Suppressor macrophage (primary cell): ENCODE measurements at regions not wholly inside any gene's neighbourhood (a gene's known extent, or its start where the extent isn't known, plus 50 kb on each side); places are given as distances from the start of the nearest gene placed in this dataset.

Experiments used
- DNase-seq, 4 experiments: peaks; one replicate each; pipeline ENCODE4 v3.0.0-alpha.2; 2020 to 2022

DNA sequence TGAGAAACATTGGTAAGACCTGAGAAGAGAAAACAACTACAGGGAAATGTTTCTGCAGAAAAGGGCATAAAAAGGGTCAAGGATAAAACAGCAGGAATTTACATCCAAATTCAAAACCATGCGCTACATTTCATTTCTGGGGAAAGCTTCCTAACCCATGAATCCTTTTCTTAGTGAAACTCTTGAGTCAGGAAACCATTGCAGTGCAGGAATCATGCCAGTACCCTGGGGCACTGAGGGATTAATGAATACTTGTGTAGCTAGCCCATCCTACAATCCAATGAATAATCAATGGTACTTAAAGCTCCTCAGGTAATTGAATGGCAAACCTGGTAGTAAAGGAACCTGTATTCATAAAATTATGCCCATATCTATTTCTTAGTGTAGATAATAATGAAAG, 580.5 kb downstream of the TLE1 start:
- no peak for DNase-seq

DNA sequence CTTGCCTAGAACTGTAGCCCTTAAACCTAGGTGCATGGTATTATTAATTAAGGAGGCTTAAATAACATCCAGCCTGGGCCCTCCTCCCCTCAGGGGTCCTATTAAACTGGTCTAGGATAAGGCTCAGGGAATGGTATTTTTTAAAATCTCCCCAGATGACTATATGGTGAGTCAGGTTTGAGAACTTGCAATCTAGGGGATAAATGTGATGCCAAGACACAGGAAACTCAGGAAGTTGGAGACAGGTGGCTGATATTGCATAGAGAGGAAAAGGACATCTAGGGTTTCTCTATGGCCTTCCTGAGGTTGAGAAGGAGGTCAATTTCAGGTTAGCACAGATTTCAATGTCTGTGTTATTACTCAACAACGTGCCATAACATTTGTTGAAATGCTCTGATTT, 581.0 kb downstream of the TLE1 start:
- no peak for DNase-seq

DNA sequence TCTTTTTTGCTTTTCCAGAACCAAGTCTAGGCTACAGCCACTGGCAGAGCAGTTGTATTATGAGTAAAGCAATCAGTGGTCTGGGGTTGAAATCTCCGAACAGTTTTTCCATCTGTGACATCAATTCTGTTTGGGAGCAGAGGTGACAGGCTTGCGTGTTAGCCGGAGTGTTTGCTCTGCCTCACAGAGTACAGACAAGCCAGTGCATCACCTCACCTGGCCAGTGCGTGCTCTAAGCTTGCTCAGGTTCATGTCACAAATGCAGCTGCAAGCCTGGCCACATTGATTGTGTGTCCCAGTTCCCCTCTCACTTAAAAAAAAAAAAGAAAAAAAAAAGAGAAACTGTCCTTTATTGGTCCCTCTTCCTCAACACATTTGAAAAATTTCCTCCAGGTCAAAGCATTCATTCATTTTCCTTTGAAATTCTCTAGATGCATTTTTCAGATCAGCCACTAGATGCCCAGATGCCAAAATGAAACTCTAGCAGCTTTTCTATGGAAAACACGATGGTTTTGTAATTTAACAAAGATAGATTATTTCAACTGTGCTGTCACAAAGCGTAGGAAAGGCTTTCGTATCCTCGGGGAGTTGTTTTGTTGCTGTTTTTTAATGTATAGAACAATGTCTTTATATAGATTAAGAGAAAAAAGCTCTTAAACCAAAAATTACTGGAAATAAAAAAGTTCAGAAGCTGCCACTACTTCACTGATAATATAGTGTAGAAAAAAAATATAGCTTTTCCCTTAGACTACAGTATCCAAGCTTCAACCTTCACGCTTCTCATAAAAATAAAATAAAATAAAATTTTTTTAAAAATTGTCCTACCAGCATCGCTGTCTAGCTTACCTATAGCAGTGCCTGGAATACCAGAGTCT, 585.5 kb downstream of the TLE1 start:
- DNase-seq, result no peak

DNA sequence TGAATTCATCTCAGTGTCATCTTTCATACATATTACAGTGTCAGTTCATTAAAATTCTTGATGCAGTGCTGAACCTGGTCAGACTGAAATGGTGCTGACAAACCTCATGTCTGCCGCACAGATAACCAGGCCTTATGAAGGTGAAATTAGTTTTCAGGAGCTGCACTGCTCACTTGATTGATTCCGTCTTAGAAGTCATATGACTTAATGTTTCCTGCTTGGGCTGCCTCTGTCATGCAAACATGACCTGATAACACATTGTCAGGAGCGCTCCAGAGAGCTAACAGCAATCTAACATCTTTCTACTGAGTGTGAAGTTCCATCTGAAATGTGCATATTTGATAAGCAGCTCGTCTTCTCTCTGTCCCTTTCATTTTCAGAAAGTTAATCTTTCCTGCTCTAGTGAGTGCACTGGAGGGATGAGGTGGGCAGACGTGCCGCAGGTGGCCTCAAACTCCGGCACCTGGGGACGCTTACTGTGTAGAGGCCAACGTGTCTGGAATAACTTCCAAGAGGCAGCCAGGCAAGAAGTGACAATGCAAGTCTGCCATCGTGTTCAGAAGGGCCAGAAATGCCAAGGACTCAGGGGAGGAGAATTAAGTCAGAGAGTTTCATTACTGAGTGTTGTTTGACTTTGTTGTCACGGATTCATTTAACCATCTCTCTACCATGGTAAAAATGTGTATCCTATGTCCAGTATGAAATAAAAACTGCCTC, 592.1 kb downstream of the TLE1 start:
- no peak for DNase-seq

DNA sequence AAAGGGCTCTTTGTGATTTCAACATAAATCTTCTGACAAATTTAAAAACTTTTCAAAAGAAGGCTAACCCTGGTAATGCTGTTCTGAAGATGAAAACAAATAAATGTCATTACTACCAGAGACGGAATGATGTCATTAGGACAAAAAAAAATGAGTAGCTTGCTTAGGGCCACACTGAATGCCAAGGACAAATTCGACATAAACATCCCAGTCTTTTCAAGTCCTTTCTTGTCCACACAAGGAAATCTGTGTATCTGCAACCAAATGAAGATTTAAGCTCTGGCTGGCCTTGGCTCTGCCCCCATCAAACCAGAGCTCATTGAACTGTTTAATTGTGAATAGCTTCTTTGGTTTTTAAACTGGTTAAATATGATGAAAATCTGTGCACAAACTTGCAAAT, 592.7 kb downstream of the TLE1 start:
- DNase-seq, result no peak

DNA sequence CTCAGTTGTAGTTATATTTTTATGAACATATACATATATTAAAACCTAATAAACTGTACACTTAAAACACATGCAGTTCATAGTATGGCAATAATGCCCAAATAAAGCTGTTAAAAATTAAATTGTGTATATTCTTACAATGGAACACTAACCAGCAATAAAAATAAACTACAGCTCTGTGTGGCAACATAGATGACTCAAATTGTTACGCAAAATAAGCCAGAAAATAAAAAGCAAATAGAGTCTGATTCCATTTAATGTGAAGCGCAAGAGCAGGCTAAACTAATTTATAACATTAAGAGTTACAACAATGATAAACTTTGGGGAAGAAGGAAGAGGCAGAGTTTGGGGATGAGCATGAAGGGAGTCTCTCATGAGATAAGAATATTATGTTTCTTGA, 597.3 kb downstream of the TLE1 start:
- DNase-seq, result no peak

DNA sequence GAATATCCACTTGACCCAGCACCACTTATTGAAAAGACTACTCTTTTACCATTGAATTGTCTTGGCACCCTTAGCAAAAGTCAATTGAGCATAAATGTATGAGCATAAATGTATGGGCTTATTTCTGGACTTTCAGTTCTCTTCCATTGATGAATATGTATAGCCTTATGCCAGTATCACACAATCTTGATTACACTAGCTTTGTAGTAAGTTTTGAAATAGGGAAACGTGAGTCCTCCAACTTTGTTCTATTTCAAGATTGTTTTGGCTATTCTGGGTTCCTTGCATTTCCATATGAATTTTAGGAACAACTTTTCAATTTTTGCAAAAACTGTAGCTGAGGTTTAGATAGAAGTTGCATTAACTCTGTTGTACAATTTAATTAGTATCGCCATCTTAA, 601.0 kb downstream of the TLE1 start:
- no peak for DNase-seq

DNA sequence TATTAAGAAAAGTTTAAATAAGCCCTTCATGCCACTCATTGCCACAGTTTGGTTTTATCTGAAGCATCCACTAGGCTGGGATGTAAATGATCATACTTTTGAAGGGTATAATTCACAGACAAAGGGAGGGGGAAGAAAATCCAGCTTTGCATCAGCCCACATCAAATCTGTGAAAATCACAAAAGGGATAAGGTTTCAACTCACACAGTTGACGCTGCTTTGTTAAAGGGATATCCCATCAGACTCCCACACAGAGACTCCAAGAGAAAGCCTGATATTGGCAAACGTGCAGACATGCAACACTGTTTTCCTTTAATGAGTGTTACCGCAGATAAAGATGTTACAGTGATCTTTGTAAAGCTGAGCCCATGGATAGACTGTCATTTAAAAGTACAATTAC, 602.9 kb downstream of the TLE1 start:
- no peak for DNase-seq

DNA sequence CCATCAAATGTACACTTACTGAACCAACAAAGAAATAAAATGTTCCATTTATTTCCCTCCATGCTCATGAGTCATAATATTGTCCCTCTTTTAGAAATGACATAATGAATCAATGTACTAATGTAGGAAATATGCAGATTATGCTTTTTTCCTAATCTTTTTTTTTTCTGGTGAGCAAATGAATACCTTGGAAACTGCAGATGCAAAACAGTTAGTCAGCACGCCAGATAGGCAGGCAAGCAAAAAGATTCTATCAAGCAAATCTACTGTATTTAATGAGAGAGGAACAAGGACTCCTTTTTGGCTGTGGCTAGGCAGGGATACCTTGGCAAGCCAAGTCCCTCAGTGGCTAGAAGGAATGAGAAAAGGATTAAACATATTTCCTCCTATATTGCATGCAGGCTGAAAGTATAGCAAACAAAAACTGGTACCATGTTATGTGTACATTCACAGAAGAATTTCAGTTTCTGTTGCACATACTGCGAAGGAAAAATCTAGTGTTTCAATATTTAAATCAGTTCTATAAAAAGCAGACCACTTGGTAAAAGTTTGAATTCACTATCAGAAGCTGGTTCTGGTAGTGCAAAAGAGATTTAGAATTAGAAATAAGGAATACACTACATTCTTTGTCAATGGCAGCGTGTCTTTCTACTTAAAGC, 605.4 kb downstream of the TLE1 start:
- DNase-seq, result peak in 1 of 4 experiments; percentile 2

DNA sequence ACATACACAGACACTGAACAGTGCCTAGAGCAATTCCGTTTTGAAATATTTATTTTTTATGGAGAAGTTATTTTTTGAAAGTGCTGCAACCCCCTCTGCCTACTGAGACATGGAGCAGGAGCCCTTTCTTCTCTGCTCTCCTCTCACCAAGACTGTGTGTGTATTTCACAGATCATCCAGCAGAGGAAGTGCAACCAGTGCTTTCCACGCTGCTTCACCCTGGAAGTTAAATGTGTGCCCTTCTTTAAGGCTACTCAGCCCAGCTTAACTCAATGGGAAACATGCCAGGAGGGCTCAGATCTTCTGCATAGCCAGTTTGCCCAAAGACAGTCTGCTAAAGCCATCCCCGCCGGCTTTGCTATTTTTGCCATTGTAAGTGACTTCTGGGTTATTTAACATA, 606.3 kb downstream of the TLE1 start:
- DNase-seq, result peak; percentile 19 to 54 (median 34)

DNA sequence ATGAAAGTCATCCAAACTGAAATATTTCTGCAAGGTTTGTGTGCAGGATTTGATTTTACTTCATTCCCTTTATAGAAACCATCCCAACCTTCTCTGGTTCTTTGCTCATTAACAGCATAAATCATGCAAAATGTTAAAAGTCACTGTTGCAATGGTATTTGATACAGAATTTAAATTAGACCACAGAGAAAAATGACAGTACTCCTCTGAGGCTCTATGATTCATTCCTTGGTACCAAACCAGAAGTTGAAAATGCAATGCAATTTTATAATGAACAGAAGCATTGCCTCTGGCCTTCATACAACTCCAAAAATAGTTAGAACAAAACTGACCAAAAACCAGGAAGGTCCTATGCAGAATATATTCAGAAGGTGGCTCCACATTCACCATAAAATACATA, 607.1 kb downstream of the TLE1 start:
- DNase-seq, result no peak

DNA sequence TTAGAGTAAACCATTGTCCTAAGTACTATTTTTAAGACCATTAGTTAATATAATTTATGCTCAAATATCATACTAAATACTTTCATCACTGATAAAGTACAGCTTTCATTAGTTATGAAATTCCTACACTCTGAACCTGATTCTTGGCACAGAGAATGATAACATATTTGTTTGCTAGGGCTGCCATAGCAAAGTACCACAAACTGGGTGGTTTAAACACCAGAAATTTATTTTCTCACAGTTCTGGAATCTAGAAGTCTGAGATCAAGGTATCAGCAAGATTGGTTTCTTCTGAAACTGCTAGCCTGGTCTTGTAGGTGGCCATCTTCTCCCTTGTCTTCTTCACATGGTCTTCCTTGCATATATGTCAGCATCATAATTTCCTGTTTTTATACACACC, 608.4 kb downstream of the TLE1 start:
- DNase-seq, result no peak

DNA sequence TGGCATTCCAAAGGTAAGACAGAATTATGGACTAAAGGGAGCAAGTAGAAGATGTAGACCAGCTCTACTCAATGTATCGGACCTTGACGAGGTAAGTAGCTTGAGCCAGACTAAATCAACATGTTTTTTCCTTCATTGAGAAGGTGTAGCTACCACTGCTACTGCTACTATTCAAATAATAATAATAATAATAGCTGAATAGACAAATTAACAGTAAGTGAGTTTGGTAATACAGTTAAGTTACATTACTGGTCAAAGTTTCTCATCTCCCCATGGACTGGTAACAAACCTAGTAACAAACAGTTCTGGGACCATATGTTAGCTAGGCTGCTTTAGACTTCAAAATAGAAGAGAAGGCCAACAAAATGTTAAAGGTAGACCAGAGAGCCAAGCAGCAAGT, 609.2 kb downstream of the TLE1 start:
- DNase-seq, result no peak

DNA sequence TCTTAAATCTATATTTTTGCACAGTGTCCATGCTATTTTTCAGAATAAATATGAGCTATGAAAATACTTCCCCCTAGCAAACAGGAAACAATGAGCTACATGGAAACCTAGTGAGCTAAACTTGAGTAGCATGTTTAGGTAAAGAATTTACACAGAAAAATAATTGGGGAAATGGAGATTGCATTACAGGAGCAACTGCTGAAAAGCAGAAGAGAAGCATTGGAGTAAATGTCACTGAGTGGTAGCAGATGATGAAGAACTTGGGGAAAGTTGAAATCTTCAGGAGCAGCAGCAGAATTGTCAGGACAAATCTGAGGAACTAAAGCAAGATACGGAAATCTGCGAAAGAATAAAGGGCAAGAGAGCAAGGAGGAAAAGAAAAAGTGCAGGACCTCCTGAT, 610.3 kb downstream of the TLE1 start:
- peak in 3 of 4 experiments; percentile 12 to 61 (median 60) for DNase-seq

DNA sequence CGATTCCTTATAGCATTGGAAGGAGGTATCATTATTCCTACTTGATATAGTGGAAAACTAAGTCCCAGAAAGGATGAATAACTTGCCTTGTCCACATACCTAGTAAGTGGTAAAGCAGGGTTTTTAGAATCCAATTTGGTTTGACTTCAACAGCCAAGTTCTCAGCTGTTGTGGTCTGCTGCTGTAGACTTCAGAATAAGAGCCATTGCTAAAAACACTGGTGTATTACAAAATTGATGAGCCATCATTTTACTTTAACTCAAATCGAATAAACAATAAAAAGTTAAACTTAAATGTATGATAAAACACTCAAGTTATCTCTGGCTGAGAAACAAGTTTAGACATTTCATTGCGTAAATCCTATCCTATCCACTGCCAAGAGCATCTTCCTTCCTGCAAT, 610.8 kb downstream of the TLE1 start:
- no peak for DNase-seq

DNA sequence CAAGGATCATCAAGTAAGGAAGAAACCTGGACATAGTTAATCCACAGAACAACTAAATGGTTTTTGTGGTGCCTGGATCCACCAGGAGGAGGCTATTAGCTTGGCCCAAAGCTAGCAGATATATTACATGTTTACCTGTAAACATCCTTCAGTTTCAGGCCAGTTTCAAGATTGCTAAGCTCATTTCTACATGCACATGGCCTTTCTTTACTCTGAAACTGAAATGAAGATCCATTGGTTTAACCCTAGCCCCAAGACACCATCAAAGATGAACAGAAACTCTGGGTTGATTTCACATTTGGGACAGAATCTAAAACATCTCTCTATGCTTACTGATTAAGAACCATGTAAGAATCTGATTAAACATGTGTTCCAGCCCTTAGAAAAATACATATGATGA, 611.8 kb downstream of the TLE1 start:
- DNase-seq, result no peak

DNA sequence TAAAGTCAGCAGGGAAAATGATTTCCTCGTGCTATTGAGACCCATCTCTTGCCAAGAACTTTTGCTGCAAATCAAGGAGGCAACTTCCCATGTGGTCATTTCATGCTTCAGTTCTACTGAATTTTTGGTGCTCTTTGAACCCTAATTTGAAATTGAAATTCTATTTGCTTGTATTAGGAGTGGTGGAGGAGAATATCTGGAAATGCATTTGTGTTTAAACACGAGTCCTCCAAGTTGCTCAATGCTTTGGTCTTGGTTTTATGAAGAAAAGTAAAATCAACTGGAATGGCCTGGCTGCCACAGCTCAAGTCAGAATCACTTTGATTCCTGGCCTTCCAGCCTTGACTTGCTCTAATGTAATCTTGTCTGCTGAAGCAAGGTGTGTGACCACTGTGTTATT, 613.2 kb downstream of the TLE1 start:
- no peak for DNase-seq

DNA sequence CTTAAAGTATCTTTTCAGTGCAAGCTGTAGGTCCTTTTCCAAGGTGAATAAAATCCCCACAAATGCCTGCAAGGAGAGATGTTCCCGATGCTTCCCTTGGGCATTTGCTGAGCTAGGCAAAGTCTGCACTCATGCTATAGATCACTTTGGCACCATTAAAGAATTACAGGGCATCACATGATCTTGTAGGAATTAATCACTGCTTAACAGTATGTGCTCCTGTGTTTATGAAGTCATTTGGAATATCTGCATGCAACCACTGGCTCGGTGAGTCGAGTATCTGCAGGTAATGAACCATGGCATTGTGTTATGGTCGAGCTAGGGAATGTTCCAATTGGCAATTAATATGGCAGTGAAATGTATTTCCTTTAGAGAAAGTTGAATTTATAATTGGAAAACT, 615.1 kb downstream of the TLE1 start:
- DNase-seq, result no peak

DNA sequence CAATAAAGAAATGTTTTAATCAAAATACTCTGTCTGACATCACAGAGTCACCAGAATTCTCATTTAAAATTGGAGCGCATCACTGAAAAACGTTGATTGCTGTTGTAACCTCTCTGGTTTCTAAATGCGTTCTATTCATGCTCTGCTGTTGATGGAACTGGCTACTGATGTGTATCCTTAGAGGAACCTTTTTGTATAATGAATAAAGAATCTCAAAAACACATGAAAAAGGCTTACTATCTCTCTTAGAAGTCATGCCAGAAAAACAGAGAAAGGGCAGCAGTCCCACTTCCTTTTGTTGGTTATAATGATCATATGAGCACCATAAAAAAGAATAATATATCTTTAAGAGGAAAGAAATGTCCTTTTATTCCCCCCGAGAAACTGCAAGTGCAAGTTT, 615.5 kb downstream of the TLE1 start:
- no peak for DNase-seq

DNA sequence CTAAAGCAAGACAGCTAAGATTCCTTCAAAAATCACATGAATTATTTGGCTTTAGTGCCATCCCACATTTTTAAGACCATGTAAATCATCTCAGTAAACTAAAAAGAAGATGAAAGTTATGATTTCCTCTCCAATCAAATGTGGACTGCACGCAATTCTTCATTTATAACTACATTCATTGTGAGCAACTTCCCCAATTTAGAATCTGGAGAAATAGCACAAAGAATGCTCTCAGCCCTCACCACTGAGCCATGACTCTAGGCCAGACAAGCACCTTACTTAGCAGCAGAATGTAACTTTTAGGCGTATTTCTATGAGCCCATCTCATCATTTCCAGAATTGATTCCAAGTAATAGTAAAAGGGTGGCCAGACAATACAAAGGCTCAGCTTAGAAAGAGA, 616.6 kb downstream of the TLE1 start:
- peak in 2 of 4 experiments; percentile 10 to 34 for DNase-seq

DNA sequence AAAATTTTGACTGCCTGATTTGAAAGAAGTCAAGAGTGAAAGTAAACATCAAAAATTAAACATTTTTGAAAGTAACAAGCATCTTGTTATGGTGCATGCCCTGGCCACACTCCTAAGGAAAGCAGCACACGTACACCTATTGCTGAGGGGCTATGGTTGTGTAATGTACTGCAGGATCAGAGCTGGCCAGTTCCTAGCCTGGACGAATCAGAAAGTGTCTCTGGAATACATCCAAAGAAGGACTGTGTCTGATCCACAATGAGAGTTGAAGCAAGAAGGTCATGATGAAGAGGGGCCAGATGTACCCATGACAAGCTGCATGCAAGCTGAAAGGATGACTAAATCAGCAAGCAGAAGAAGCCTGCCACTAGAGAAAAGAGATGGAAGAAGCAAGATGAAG, 618.2 kb downstream of the TLE1 start:
- DNase-seq, result no peak

DNA sequence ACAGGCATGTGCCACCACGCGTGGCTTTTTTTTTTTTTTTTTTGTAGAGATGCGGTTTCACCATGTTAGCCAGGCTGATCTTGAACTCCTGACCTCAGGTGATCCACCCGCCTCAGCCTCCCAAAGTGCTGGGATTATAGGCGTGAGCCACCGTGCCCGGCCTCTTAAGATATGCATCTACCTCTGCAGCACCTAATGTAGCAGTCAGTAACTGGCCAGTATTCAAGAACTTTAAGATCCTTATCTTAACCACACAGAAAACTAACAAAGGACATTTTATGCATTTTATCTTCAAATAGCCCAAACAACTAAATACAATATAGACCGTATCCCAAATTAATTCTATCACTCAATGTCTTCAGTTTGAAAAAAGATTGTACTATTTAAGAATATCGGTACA, 618.7 kb downstream of the TLE1 start:
- no peak for DNase-seq

DNA sequence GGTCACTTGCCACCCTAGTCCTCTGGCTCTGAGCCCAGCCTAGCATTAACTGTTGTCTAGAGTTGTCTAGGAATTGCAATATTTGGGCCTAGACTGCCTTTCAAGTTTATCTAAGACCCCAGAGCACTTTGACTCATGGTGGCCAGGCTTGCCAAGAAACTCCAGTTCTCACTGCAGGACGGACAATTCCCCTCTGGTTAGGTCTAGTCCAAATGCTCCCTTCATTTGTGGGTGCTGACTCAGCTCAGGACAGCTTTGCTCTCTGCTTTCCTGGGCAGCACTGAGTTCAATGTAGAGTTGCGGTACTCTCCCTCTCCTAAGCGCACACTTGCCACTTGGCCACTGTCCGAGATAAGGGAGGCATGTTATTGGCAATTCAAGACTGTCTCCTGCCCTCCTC, 619.4 kb downstream of the TLE1 start:
- DNase-seq, result no peak
